SK-N-SH (cell line): ENCODE measurements at regions not wholly inside any gene's neighbourhood (a gene's known extent, or its start where the extent isn't known, plus 50 kb on each side); places are given as distances from the start of the nearest gene placed in this dataset.

Source experiments
- CTCF ChIA-PET: fragments of 300-600, 350-600 bp; formaldehyde crosslinking; extraction: SDS; loops from one replicate; lab custom pipeline; 2021; lab: Yijun Ruan, JAX
- POLR2A ChIA-PET: fragments of 350-600 bp; sonication (Branson Sonifier 250); formaldehyde crosslinking; extraction: SDS; loops from one replicate; lab custom pipeline; 2020; ENCODE audit warnings: antibody characterized with exemption, inconsistent platforms; lab: Yijun Ruan, JAX
- DNase-seq: peaks from one replicate; pipeline ENCODE4 v3.0.0; 2012
- H2AFZ ChIP-seq: fragments of 200-600 bp; sonication (generic); 2 replicates; pipeline ENCODE4 v1.8.1; 2016; ENCODE audit warnings: antibody characterized with exemption, mild to moderate bottlenecking, low read depth
- H3F3A ChIP-seq: fragments of 200-600 bp; sonication (generic); replicated peaks from 2 replicates; pipeline ENCODE3; 2016; ENCODE audit warnings: antibody characterized with exemption, mild to moderate bottlenecking; ENCODE audit not compliant: insufficient read depth
- H3K27ac ChIP-seq, 2 experiments: fragments of 200-500 bp in 1 of 2; fragments of 200-600 bp in 1 of 2; sonication (Bioruptor generic) in 1 of 2; sonication (generic), shearing (Covaris generic) in 1 of 2; 2 replicates each; pipeline versions ENCODE4 v1.5.1 to v1.6.1; 2014 to 2016; ENCODE audit warnings: low read depth in 2 of 2, inconsistent platforms in 1 of 2, low read length in 1 of 2, mild to moderate bottlenecking in 1 of 2, mixed read lengths in 1 of 2
- H3K27me3 ChIP-seq: fragments of 200-600 bp; sonication (generic), shearing (Covaris generic); 2 replicates; pipeline ENCODE4 v1.6.1; 2016; ENCODE audit warnings: mixed run types; ENCODE audit not compliant: insufficient read depth
- H3K36me3 ChIP-seq, 2 experiments: fragments of 200-500 bp in 1 of 2; fragments of 200-600 bp in 1 of 2; sonication (Bioruptor generic) in 1 of 2; sonication (generic) in 1 of 2; replicated peaks in 1 of 2; 2 replicates each; pipeline versions ENCODE3 to v1.5.1; 2014 to 2016; ENCODE audit warnings: low read length in 1 of 2, mild to moderate bottlenecking in 1 of 2; ENCODE audit not compliant: insufficient read depth in 2 of 2, control insufficient read depth in 1 of 2
- H3K4me1 ChIP-seq, 2 experiments: fragments of 200-500 bp in 1 of 2; fragments of 200-600 bp in 1 of 2; sonication (Bioruptor generic) in 1 of 2; sonication (generic), shearing (Covaris generic) in 1 of 2; 2 replicates each; pipeline versions ENCODE4 v1.5.1 to v1.6.1; 2014 to 2016; ENCODE audit warnings: low read depth in 1 of 2, low read length in 1 of 2, mixed run types in 1 of 2; ENCODE audit not compliant: insufficient read depth in 2 of 2, control insufficient read depth in 1 of 2
- H3K4me2 ChIP-seq: fragments of 200-600 bp; sonication (generic), shearing (Covaris generic); 2 replicates; pipeline ENCODE4 v1.6.1; 2017; ENCODE audit warnings: mixed run types
- H3K4me3 ChIP-seq, 2 experiments: fragments of 200-500 bp in 1 of 2; fragments of 200-600 bp in 1 of 2; sonication (Bioruptor generic) in 1 of 2; sonication (generic), shearing (Covaris generic) in 1 of 2; 2 replicates each; pipeline versions ENCODE4 v1.5.1 to v1.8.1; 2014 to 2016; ENCODE audit warnings: low read depth in 2 of 2, inconsistent platforms in 1 of 2, low read length in 1 of 2, mild to moderate bottlenecking in 1 of 2, mixed read lengths in 1 of 2, moderate library complexity in 1 of 2
- H3K79me2 ChIP-seq: fragments of 200-600 bp; sonication (generic); 2 replicates; pipeline ENCODE4 v1.8.1; 2017; ENCODE audit warnings: mild to moderate bottlenecking; ENCODE audit not compliant: insufficient read depth
- H3K9ac ChIP-seq: fragments of 200-600 bp; sonication (generic); 2 replicates; pipeline ENCODE4 v1.6.1; 2017; ENCODE audit warnings: mixed run types
- H3K9me2 ChIP-seq: fragments of 200-600 bp; sonication (generic); 2 replicates; pipeline ENCODE4 v1.6.1; 2017; ENCODE audit warnings: mixed run types
- H3K9me3 ChIP-seq: fragments of 200-600 bp; sonication (generic); 2 replicates; pipeline ENCODE4 v1.6.1; 2017; ENCODE audit warnings: mixed run types, mild to moderate bottlenecking, moderate library complexity
- H4K20me1 ChIP-seq: fragments of 200-600 bp; sonication (generic); 2 replicates; pipeline ENCODE4 v1.6.1; 2017; ENCODE audit warnings: mild to moderate bottlenecking, mixed run types; ENCODE audit not compliant: insufficient read depth
- CHD2 ChIP-seq: fragments of 150-350 bp; IDR thresholded peaks from 2 replicates; pipeline ENCODE4 v1.6.1; 2018; ENCODE audit warnings: low read length; ENCODE audit not compliant: partially characterized antibody
- ELF1 ChIP-seq: IDR thresholded peaks from 2 replicates; pipeline ENCODE4 v1.4.0; 2012
- EZH2phosphoT487 ChIP-seq: fragments of 200-600 bp; sonication (generic); IDR thresholded peaks from 2 replicates; pipeline ENCODE4 v1.6.1; 2017; ENCODE audit warnings: low read depth, mixed run types, mild to moderate bottlenecking, antibody characterized with exemption, moderate library complexity, borderline replicate concordance
- FOSL2 ChIP-seq: IDR thresholded peaks from 2 replicates; pipeline ENCODE4 v1.4.0; 2012; ENCODE audit warnings: low read depth, mild to moderate bottlenecking, moderate library complexity, borderline replicate concordance
- FOXM1 ChIP-seq: IDR thresholded peaks from 2 replicates; pipeline ENCODE4 v1.4.0; 2012; ENCODE audit warnings: low read depth, mild to moderate bottlenecking
- GABPA ChIP-seq: IDR thresholded peaks from 2 replicates; pipeline ENCODE4 v1.4.0; 2012; ENCODE audit warnings: low read depth, mild to moderate bottlenecking
- GATA2 ChIP-seq: sonication (generic); formaldehyde crosslinking; IDR thresholded peaks from 2 replicates; pipeline ENCODE4 v1.5.0; 2020; ENCODE audit warnings: mild to moderate bottlenecking, missing genetic modification reagents
- JUND ChIP-seq: IDR thresholded peaks from 2 replicates; pipeline ENCODE4 v1.4.0; 2012
- MEF2A ChIP-seq: IDR thresholded peaks from 2 replicates; pipeline ENCODE4 v1.4.0; 2012; ENCODE audit warnings: low read depth, borderline replicate concordance
- NFIC ChIP-seq: IDR thresholded peaks from 2 replicates; pipeline ENCODE4 v1.4.0; 2012; ENCODE audit warnings: borderline replicate concordance
- NRF1 ChIP-seq: IDR thresholded peaks from 2 replicates; pipeline ENCODE4 v1.6.1; 2012; ENCODE audit warnings: low read depth, mild to moderate bottlenecking, low read length
- RAD21 ChIP-seq: IDR thresholded peaks from 2 replicates; pipeline ENCODE4 v1.6.1; 2012; ENCODE audit warnings: mild to moderate bottlenecking, low read length
- SIN3A ChIP-seq: IDR thresholded peaks from 2 replicates; pipeline ENCODE4 v1.6.1; 2012; ENCODE audit warnings: low read depth, mild to moderate bottlenecking, low read length, moderate library complexity, borderline replicate concordance
- SMC3 ChIP-seq: IDR thresholded peaks from 2 replicates; pipeline ENCODE4 v1.6.1; 2012; ENCODE audit warnings: low read depth, low read length, improper control_type of control experiment
- TAF1 ChIP-seq: IDR thresholded peaks from 2 replicates; pipeline ENCODE4 v1.6.1; 2012; ENCODE audit warnings: low read depth, mild to moderate bottlenecking, low read length, moderate library complexity, borderline replicate concordance
- TEAD4 ChIP-seq: IDR thresholded peaks from 2 replicates; pipeline ENCODE4 v1.4.0; 2012; ENCODE audit warnings: mild to moderate bottlenecking, borderline replicate concordance; ENCODE audit not compliant: insufficient read depth
- YY1 ChIP-seq: IDR thresholded peaks from 2 replicates; pipeline ENCODE4 v1.4.0; 2012; ENCODE audit warnings: low read depth, mild to moderate bottlenecking
- ZBTB33 ChIP-seq: IDR thresholded peaks from 2 replicates; pipeline ENCODE4 v1.4.0; 2012; ENCODE audit warnings: low read depth, borderline replicate concordance
- WGBS: methylation state at CpG from one replicate; pipeline ENCODE4 v1.1.6; 2017; ENCODE audit warnings: low lambda C conversion rate; 5-methylcytosine and 5-hydroxymethylcytosine counted together
- TF ChIP-seq, protein P1 (sequence below): fragments of 150-350 bp; IDR thresholded peaks from 2 replicates; pipeline ENCODE4 v1.6.1; 2016; ENCODE audit warnings: mild to moderate bottlenecking, low read depth, low read length
- TF ChIP-seq, protein P2 (sequence below): IDR thresholded peaks from 2 replicates; pipeline ENCODE4 v1.6.1; 2012; ENCODE audit warnings: mild to moderate bottlenecking, low read depth, low read length, moderate library complexity

- DNase-seq, result no peak
- H3K27ac ChIP-seq, result no peak overlapping the region
- H3K9ac ChIP-seq, result no peak overlapping the region
- peaks cover 0 to 6% of the 10 kb centered on the region in 2 experiments; a peak in 1 of 4 replicates for H3K4me1 ChIP-seq
- no peaks in the 10 kb centered on the region for H3K9me2 ChIP-seq
- WGBS, result 58% methylated on average over 3 of the region's 3 CpGs
- POLR2A ChIA-PET, result no interaction called here
- H3K4me2 ChIP-seq, result no peak overlapping the region
- no peaks in the 10 kb centered on the region for H3K36me3 ChIP-seq
- no peaks in the 10 kb centered on the region for H3F3A ChIP-seq
- H3K4me3 ChIP-seq, result no peak overlapping the region
- H3K9me3 ChIP-seq, result no peaks in the 10 kb centered on the region
- H4K20me1 ChIP-seq, result no peaks in the 10 kb centered on the region
- H3K27me3 ChIP-seq, result no peaks in the 10 kb centered on the region
- CTCF ChIA-PET, result no interaction called here
- no peaks in the 10 kb centered on the region for H3K79me2 ChIP-seq
- TF ChIP-seq GATA2 (CRISPR knock-in tag) (no peak), SMC3 (no peak), ELF1 (no peak), TAF1 (no peak), ZBTB33 (no peak), GABPA (no peak), JUND (no peak), NRF1 (no peak), TEAD4 (no peak), FOSL2 (no peak), YY1 (no peak), MEF2A (no peak), NFIC (no peak), CHD2 (no peak), EZH2phosphoT487 (no peak), RAD21 (no peak), SIN3A (no peak), FOXM1 (no peak)
- TF ChIP-seq, protein P1, sequence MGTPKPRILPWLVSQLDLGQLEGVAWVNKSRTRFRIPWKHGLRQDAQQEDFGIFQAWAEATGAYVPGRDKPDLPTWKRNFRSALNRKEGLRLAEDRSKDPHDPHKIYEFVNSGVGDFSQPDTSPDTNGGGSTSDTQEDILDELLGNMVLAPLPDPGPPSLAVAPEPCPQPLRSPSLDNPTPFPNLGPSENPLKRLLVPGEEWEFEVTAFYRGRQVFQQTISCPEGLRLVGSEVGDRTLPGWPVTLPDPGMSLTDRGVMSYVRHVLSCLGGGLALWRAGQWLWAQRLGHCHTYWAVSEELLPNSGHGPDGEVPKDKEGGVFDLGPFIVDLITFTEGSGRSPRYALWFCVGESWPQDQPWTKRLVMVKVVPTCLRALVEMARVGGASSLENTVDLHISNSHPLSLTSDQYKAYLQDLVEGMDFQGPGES, result no peak
- TF ChIP-seq, protein P2, sequence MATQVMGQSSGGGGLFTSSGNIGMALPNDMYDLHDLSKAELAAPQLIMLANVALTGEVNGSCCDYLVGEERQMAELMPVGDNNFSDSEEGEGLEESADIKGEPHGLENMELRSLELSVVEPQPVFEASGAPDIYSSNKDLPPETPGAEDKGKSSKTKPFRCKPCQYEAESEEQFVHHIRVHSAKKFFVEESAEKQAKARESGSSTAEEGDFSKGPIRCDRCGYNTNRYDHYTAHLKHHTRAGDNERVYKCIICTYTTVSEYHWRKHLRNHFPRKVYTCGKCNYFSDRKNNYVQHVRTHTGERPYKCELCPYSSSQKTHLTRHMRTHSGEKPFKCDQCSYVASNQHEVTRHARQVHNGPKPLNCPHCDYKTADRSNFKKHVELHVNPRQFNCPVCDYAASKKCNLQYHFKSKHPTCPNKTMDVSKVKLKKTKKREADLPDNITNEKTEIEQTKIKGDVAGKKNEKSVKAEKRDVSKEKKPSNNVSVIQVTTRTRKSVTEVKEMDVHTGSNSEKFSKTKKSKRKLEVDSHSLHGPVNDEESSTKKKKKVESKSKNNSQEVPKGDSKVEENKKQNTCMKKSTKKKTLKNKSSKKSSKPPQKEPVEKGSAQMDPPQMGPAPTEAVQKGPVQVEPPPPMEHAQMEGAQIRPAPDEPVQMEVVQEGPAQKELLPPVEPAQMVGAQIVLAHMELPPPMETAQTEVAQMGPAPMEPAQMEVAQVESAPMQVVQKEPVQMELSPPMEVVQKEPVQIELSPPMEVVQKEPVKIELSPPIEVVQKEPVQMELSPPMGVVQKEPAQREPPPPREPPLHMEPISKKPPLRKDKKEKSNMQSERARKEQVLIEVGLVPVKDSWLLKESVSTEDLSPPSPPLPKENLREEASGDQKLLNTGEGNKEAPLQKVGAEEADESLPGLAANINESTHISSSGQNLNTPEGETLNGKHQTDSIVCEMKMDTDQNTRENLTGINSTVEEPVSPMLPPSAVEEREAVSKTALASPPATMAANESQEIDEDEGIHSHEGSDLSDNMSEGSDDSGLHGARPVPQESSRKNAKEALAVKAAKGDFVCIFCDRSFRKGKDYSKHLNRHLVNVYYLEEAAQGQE, result no peak
- no peak overlapping the region for H2AFZ ChIP-seq
These were observed 609.2 kb downstream of the LMO4 start for GRCh38 chr1:87937831-87938395.
